Calu3 (cell line): ENCODE measurements at regions not wholly inside any gene's neighbourhood (a gene's known extent, or its start where the extent isn't known, plus 50 kb on each side); places are given as distances from the start of the nearest gene placed in this dataset.

ENCODE experiments used
- BruUV-seq: library from RNA; stranded (reverse); fragments of 400-500 nt; replicated peaks from 2 replicates; lab custom pipeline; 2021; lab: Mats Ljungman, UMichigan
- CTCF ChIA-PET: fragments of 300-600 bp; sonication (Branson Sonifier 250); formaldehyde crosslinking; loops from one replicate; lab custom pipeline; 2022; ENCODE audit warnings: antibody characterized with exemption; lab: Charles Lee
- DNase-seq: peaks from one replicate; pipeline ENCODE4 v3.0.0; 2022
- H3K27ac Mint-ChIP-seq: one replicate; pipeline ENCODE4 v1.8.0; 2022; ENCODE audit warnings: mixed read lengths; ENCODE audit not compliant: unreplicated experiment
- H3K27me3 Mint-ChIP-seq: one replicate; pipeline ENCODE4 v1.8.0; 2022; ENCODE audit warnings: mixed read lengths; ENCODE audit not compliant: unreplicated experiment
- H3K36me3 Mint-ChIP-seq: one replicate; pipeline ENCODE4 v1.8.0; 2022; ENCODE audit warnings: mild to moderate bottlenecking, moderate library complexity, mixed read lengths; ENCODE audit not compliant: insufficient read depth, unreplicated experiment
- H3K4me1 Mint-ChIP-seq: one replicate; pipeline ENCODE4 v1.8.0; 2022; ENCODE audit warnings: mild to moderate bottlenecking, low read depth, mixed read lengths; ENCODE audit not compliant: unreplicated experiment
- H3K4me3 Mint-ChIP-seq: one replicate; pipeline ENCODE4 v1.8.0; 2022; ENCODE audit warnings: mild to moderate bottlenecking, low read depth, moderate library complexity, mixed read lengths; ENCODE audit not compliant: unreplicated experiment
- H3K9me3 Mint-ChIP-seq: one replicate; pipeline ENCODE4 v1.8.0; 2022; ENCODE audit warnings: low read depth, mixed read lengths; ENCODE audit not compliant: unreplicated experiment
- intact Hi-C: fragments of 100-400 bp; cut with micrococcal nuclease; formaldehyde crosslinking; loops from one replicate; pipeline ENCODE4 v1.10.0; 2022; ENCODE audit not compliant: unreplicated experiment
- TF ChIP-seq, protein P1 (sequence below): fragments of 200-600 bp; IDR thresholded peaks from one replicate; pipeline ENCODE4 v1.8.0; 2022; ENCODE audit warnings: antibody characterized with exemption; ENCODE audit not compliant: unreplicated experiment

GRCh38 chr4:13910556-13910955 is 283.0 kb upstream of the BOD1L1 start:
- TF ChIP-seq, protein P1, sequence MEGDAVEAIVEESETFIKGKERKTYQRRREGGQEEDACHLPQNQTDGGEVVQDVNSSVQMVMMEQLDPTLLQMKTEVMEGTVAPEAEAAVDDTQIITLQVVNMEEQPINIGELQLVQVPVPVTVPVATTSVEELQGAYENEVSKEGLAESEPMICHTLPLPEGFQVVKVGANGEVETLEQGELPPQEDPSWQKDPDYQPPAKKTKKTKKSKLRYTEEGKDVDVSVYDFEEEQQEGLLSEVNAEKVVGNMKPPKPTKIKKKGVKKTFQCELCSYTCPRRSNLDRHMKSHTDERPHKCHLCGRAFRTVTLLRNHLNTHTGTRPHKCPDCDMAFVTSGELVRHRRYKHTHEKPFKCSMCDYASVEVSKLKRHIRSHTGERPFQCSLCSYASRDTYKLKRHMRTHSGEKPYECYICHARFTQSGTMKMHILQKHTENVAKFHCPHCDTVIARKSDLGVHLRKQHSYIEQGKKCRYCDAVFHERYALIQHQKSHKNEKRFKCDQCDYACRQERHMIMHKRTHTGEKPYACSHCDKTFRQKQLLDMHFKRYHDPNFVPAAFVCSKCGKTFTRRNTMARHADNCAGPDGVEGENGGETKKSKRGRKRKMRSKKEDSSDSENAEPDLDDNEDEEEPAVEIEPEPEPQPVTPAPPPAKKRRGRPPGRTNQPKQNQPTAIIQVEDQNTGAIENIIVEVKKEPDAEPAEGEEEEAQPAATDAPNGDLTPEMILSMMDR: no peak
- Mint-ChIP-seq H3K27ac (peak overlapping the region; percentile 69), H3K36me3 (no peaks in the 10 kb centered on the region), H3K27me3 (no peaks in the 10 kb centered on the region), H3K4me1 (peaks cover 22% of the 10 kb centered on the region), H3K4me3 (no peak overlapping the region), H3K9me3 (no peaks in the 10 kb centered on the region)
- intact Hi-C loops: no loop called here
- CTCF ChIA-PET: no interaction called here
- no TSS peak for BruUV-seq
- no peak for DNase-seq

DNA sequence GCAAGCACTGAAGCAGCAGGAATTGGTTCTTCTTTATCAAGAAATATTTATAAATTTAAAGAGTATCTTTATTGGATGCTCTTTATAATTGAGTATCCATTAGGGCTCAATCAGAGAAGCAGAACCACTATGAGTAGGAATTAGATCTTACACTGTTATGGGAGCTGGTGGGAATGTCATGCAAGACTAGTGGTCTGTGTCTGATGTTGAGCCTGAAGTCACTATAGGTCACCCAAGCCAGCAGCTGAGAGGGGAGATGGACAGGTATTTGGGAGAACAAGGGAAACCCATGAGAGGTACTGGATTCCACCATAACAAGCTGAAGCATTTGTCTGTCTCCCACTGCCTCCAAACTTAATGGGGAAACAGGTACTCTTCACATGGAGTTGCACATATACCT is 283.7 kb upstream of the BOD1L1 start:
- no peaks in the 10 kb centered on the region for H3K9me3 Mint-ChIP-seq
- H3K27ac Mint-ChIP-seq: no peak overlapping the region
- BruUV-seq: no TSS peak
- DNase-seq: no peak
- H3K27me3 Mint-ChIP-seq: no peaks in the 10 kb centered on the region
- CTCF ChIA-PET: no interaction called here
- H3K36me3 Mint-ChIP-seq: no peaks in the 10 kb centered on the region
- H3K4me3 Mint-ChIP-seq: no peak overlapping the region
- peaks cover 22% of the 10 kb centered on the region for H3K4me1 Mint-ChIP-seq
- TF ChIP-seq, protein P1: no peak
- intact Hi-C loops: no loop called here

DNA sequence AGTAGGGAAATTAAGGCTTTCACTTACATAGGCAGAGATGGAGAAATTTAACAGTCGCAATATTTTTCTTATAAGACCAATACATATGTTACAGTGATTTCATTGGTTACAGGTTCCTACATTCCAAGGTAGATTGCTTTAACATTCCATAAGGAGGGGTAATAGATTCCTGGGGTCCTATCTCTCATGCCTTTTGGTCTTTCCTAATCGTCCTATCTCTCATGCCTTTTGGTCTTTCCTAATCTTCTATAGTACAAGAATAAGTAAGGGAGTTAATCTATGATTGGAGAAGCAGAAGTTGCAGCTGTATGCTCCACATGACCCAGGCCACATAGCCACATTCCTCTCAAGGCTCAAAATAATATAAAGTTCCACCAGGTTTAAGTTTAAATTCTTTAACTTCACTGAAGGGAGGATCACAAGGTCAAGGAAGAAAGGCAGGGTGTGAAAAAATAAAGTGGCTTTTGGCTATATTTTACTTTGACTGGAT is 285.0 kb upstream of the BOD1L1 start:
- Mint-ChIP-seq H3K4me3 (no peak overlapping the region), H3K36me3 (no peaks in the 10 kb centered on the region)
- BruUV-seq: no TSS peak

GRCh38 chr4:13912966-13913365 is 285.4 kb upstream of the BOD1L1 start:
- Mint-ChIP-seq H3K36me3 (no peaks in the 10 kb centered on the region), H3K27ac (no peak overlapping the region), H3K27me3 (no peaks in the 10 kb centered on the region), H3K4me1 (peaks cover 11% of the 10 kb centered on the region), H3K9me3 (no peaks in the 10 kb centered on the region), H3K4me3 (no peak overlapping the region)
- TF ChIP-seq, protein P1: no peak
- no peak for DNase-seq
- intact Hi-C loops: no loop called here
- CTCF ChIA-PET: no interaction called here
- no TSS peak for BruUV-seq

More for the DNA sequence above, 285.0 kb upstream of the BOD1L1 start:
- Mint-ChIP-seq H3K27ac (no peak overlapping the region), H3K27me3 (no peaks in the 10 kb centered on the region), H3K4me1 (peaks cover 11% of the 10 kb centered on the region), H3K9me3 (no peaks in the 10 kb centered on the region)
- CTCF ChIA-PET: interaction anchor here (0.6 kb wide), 1 partner anchor 8 kb away, joined by 4 read pairs; no protein-coding TSS in a partner anchor
- TF ChIP-seq, protein P1: no peak
- intact Hi-C loops: no loop called here
- DNase-seq: no peak
